Trophoblast cell (in vitro differentiated cells and primary cell): ENCODE measurements at regions not wholly inside any gene's neighbourhood (a gene's known extent, or its start where the extent isn't known, plus 50 kb on each side); places are given as distances from the start of the nearest gene placed in this dataset.

Source experiments
- DNase-seq, 2 donors: peaks; one replicate each; pipeline ENCODE4 v3.0.0-alpha.2; 2016
- H2AFZ ChIP-seq: 2 replicates; pipeline ENCODE4 v1.6.1; 2013; ENCODE audit warnings: low read length, moderate library complexity, mild to moderate bottlenecking; ENCODE audit not compliant: insufficient read depth, poor library complexity
- H2AK5ac ChIP-seq: 2 replicates; pipeline ENCODE4 v1.6.1; 2013; ENCODE audit warnings: mild to moderate bottlenecking, low read length
- H2BK120ac ChIP-seq: 2 replicates; pipeline ENCODE4 v1.6.1; 2013; ENCODE audit warnings: low read length, mild to moderate bottlenecking, moderate library complexity; ENCODE audit not compliant: insufficient read depth, poor library complexity
- H2BK12ac ChIP-seq: 2 replicates; pipeline ENCODE4 v1.6.1; 2013; ENCODE audit warnings: mild to moderate bottlenecking, low read length, moderate library complexity
- H2BK5ac ChIP-seq: 2 replicates; pipeline ENCODE4 v1.6.1; 2013; ENCODE audit warnings: low read length, low read depth, moderate library complexity, mild to moderate bottlenecking; ENCODE audit not compliant: poor library complexity
- H3K14ac ChIP-seq: 2 replicates; pipeline ENCODE4 v1.6.1; 2013; ENCODE audit warnings: mild to moderate bottlenecking, low read length
- H3K18ac ChIP-seq: 2 replicates; pipeline ENCODE4 v1.6.1; 2013; ENCODE audit warnings: mild to moderate bottlenecking, low read length
- H3K23ac ChIP-seq: 2 replicates; pipeline ENCODE4 v1.6.1; 2013; ENCODE audit warnings: low read length
- H3K27ac ChIP-seq: 2 replicates; pipeline ENCODE4 v1.5.1; 2013; ENCODE audit warnings: low read depth, mild to moderate bottlenecking, inconsistent platforms, low read length, moderate library complexity
- H3K27me3 ChIP-seq: 2 replicates; pipeline ENCODE4 v1.6.1; 2013; ENCODE audit warnings: inconsistent platforms, mild to moderate bottlenecking, low read length, moderate library complexity; ENCODE audit not compliant: insufficient read depth
- H3K36me3 ChIP-seq, 2 experiments: 1 replicate in 1 of 2; 2 replicates in 1 of 2; pipeline ENCODE4 v1.6.1; 2013; ENCODE audit warnings: low read length in 2 of 2, mild to moderate bottlenecking in 2 of 2, moderate library complexity in 1 of 2; ENCODE audit not compliant: insufficient read depth in 2 of 2, control insufficient read depth in 1 of 2
- H3K4ac ChIP-seq: 2 replicates; pipeline ENCODE4 v1.6.1; 2013; ENCODE audit warnings: low read depth, mild to moderate bottlenecking, low read length, moderate library complexity
- H3K4me1 ChIP-seq, 2 experiments: 1 replicate in 1 of 2; 2 replicates in 1 of 2; pipeline ENCODE4 v1.6.1; 2013; ENCODE audit warnings: low read length in 2 of 2, mild to moderate bottlenecking in 2 of 2, moderate library complexity in 1 of 2; ENCODE audit not compliant: insufficient read depth in 2 of 2, control insufficient read depth in 1 of 2
- H3K4me2 ChIP-seq: 2 replicates; pipeline ENCODE4 v1.6.1; 2013; ENCODE audit warnings: inconsistent platforms, mild to moderate bottlenecking, low read length, moderate library complexity
- H3K4me3 ChIP-seq: 2 replicates; pipeline ENCODE4 v1.5.1; 2013; ENCODE audit warnings: mild to moderate bottlenecking, low read depth, low read length, inconsistent platforms
- H3K79me1 ChIP-seq: one replicate; pipeline ENCODE4 v1.6.1; 2013; ENCODE audit warnings: low read length
- H3K79me2 ChIP-seq: 2 replicates; pipeline ENCODE4 v1.6.1; 2013; ENCODE audit warnings: low read length, mild to moderate bottlenecking; ENCODE audit not compliant: control insufficient read depth, insufficient read depth, poor library complexity
- H3K9ac ChIP-seq: 2 replicates; pipeline ENCODE4 v1.6.1; 2013; ENCODE audit warnings: mild to moderate bottlenecking, low read length
- H3K9me3 ChIP-seq: 2 replicates; pipeline ENCODE4 v1.6.1; 2013; ENCODE audit warnings: low read depth, mild to moderate bottlenecking, control low read depth, inconsistent platforms, low read length; ENCODE audit not compliant: insufficient read depth
- H4K12ac ChIP-seq: 2 replicates; pipeline ENCODE4 v1.6.1; 2013; ENCODE audit warnings: low read depth, mild to moderate bottlenecking, low read length, moderate library complexity
- H4K8ac ChIP-seq: 2 replicates; pipeline ENCODE4 v1.6.1; 2013; ENCODE audit warnings: low read depth, mild to moderate bottlenecking, low read length, moderate library complexity
- H4K91ac ChIP-seq: one replicate; pipeline ENCODE4 v1.6.1; 2013; ENCODE audit warnings: low read depth, mild to moderate bottlenecking, low read length, moderate library complexity
- WGBS: extraction: QIAGEN DNeasy Blood & Tissue Kit; methylation state at CpG from one replicate; pipeline ENCODE4 v1.1.7; 2013; ENCODE audit warnings: missing lambda C conversion rate; ENCODE audit not compliant: insufficient read length, insufficient coverage; ENCODE audit errors: extremely low coverage; 5-methylcytosine and 5-hydroxymethylcytosine counted together

DNA sequence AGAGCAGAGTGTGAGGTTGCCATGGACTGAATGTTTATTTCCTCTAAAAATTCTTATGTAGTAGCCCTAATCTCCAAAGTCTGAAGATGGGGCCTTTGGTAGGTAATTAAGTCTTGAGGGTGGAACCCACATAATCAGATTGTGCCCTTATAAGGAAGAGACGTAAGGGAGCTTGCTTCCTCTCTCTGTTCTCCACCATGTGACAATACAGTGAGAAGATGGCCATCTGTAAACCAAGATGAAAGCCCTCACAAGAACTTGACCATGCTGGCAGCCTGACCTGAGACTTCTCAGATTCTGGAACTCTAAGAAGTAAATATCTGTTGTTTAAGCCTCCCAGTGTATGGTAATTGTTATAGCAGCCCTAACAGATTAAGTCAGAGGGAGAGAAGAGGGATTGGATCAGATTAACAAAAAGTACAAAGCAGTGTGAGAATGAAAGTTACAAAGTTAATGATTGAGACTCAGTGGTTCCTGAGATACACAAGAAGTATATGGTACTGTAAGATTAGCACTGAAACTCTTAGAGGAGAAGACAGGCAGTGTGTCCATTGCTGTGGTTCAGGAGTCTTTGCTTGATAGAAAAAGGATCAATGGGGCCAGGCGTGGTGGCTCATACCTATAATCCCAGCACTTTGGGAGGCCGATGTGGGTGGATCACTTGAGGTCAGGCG is 82.5 kb upstream of the GC start:
- Histone ChIP-seq H3K4ac (no peak overlapping the region), H3K27me3 (no peaks in the 10 kb centered on the region), H2AK5ac (no peak overlapping the region), H3K9ac (no peak overlapping the region), H3K4me1 (no peaks in the 10 kb centered on the region), H2BK5ac (no peak overlapping the region), H4K8ac (no peak overlapping the region), H4K12ac (no peak overlapping the region), H3K79me1 (no peaks in the 10 kb centered on the region), H2AFZ (no peak overlapping the region), H2BK120ac (no peak overlapping the region), H3K18ac (no peak overlapping the region), H3K4me3 (no peak overlapping the region), H3K27ac (no peak overlapping the region), H3K9me3 (peaks cover 7% of the 10 kb centered on the region), H3K23ac (no peak overlapping the region), H2BK12ac (no peak overlapping the region), H3K4me2 (no peak overlapping the region), H3K36me3 (peaks cover 0 to 2% of the 10 kb centered on the region in 2 experiments), H4K91ac (no peak overlapping the region), H3K79me2 (no peaks in the 10 kb centered on the region), H3K14ac (no peak overlapping the region)
- DNase-seq, result no peak
- WGBS, result no CpG with 5 or more reads among the region's 4 CpGs

DNA sequence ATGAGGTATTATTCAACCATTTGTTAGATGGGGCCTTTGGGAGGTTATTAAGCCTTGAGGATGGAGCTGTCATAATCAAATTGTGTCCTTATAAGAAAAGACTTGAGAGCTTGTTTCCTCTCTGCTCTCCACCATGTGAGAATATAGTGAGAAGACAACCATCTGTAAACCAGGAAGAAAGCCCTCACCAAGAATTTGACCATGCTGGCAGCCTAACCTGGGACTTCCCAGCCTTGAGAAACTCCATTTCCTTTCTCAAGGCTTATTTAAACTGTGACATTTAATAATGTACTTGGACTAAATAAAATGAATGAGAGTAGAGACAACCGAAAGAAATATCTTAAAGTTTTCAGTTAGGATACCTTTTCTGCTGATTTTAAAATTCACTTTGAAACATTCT is 83.7 kb upstream of the GC start:
- H3K27me3 ChIP-seq, result no peaks in the 10 kb centered on the region
- H3K14ac ChIP-seq, result no peak overlapping the region
- H3K18ac ChIP-seq, result no peak overlapping the region
- H3K4ac ChIP-seq, result no peak overlapping the region
- H4K8ac ChIP-seq, result no peak overlapping the region
- H4K91ac ChIP-seq, result no peak overlapping the region
- H3K36me3 ChIP-seq, result peaks cover 0 to 2% of the 10 kb centered on the region in 2 experiments
- H2AFZ ChIP-seq, result no peak overlapping the region
- DNase-seq, result peak in 1 of 2 donors; percentile 26
- peaks cover 7% of the 10 kb centered on the region for H3K9me3 ChIP-seq
- H3K4me2 ChIP-seq, result no peak overlapping the region
- no peak overlapping the region for H2BK120ac ChIP-seq
- no peak overlapping the region for H3K27ac ChIP-seq
- no peak overlapping the region for H2BK12ac ChIP-seq
- no peak overlapping the region for H3K23ac ChIP-seq
- no peak overlapping the region for H2BK5ac ChIP-seq
- no CpG with 5 or more reads among the region's 1 CpG for WGBS
- H4K12ac ChIP-seq, result no peak overlapping the region
- H3K9ac ChIP-seq, result no peak overlapping the region
- H3K79me1 ChIP-seq, result no peaks in the 10 kb centered on the region
- no peak overlapping the region for H3K4me3 ChIP-seq
- H3K79me2 ChIP-seq, result no peaks in the 10 kb centered on the region
- no peaks in the 10 kb centered on the region for H3K4me1 ChIP-seq
- H2AK5ac ChIP-seq, result no peak overlapping the region

DNA sequence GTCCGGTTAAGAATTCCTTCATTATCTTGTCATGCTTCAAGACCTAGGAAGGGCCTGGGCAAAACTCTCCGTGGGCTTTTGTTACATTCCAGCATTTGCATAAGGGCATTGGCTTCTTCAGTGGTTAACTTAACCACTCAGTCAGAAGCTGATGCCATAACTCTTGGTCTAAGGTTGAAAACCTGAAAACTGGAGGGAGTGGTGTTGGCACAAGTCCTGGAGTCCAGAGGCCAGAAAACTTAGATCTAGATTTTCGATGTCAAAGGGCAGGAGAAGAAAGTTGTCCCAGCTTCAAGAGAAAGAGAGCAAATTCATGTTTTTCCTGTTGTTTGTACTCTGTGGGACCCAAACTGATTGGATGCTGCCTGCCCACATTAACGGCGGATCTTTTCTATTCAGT is 86.6 kb upstream of the GC start:
- DNase-seq, result no peak
- Histone ChIP-seq H3K9ac (no peak overlapping the region), H4K91ac (no peak overlapping the region), H3K4me2 (no peak overlapping the region), H3K18ac (no peak overlapping the region), H3K79me2 (no peaks in the 10 kb centered on the region), H3K4ac (no peak overlapping the region), H2BK5ac (no peak overlapping the region), H2AK5ac (no peak overlapping the region), H3K14ac (no peak overlapping the region), H3K23ac (no peak overlapping the region), H3K36me3 (no peaks in the 10 kb centered on the region), H3K4me1 (no peaks in the 10 kb centered on the region), H3K9me3 (no peaks in the 10 kb centered on the region), H3K27ac (no peak overlapping the region), H3K27me3 (no peaks in the 10 kb centered on the region), H3K4me3 (no peak overlapping the region), H2AFZ (no peak overlapping the region), H4K8ac (no peak overlapping the region), H2BK12ac (no peak overlapping the region), H4K12ac (no peak overlapping the region), H3K79me1 (no peaks in the 10 kb centered on the region), H2BK120ac (no peak overlapping the region)
- no CpG with 5 or more reads among the region's 5 CpGs for WGBS

DNA sequence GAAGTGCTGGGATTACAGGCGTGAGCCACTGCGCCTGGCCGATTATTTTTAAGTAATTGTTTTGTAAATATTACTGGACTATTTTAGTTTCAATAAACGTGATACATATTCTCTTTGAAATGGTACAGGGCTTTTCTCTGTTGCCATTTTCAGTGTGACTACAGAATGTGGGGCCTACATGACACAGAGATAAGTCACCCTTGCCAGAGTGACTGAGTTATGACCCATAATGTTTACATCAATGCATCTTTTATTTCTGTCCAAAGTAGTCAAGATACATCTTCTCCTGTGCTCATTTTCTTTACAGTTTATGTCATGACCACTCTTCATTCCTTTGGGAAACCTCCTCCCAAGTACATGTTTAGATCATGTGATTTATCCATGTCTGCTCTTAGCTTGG is 88.3 kb upstream of the GC start:
- Histone ChIP-seq H3K9ac (no peak overlapping the region), H4K12ac (no peak overlapping the region), H3K18ac (no peak overlapping the region), H2BK120ac (no peak overlapping the region), H3K9me3 (no peaks in the 10 kb centered on the region), H3K4me1 (no peaks in the 10 kb centered on the region), H2BK5ac (no peak overlapping the region), H3K79me1 (no peaks in the 10 kb centered on the region), H2AFZ (no peak overlapping the region), H3K36me3 (no peaks in the 10 kb centered on the region), H3K14ac (no peak overlapping the region), H3K4me3 (no peak overlapping the region), H3K27ac (no peak overlapping the region), H3K23ac (no peak overlapping the region), H3K79me2 (no peaks in the 10 kb centered on the region), H4K91ac (no peak overlapping the region), H3K4me2 (no peak overlapping the region), H3K4ac (no peak overlapping the region), H4K8ac (no peak overlapping the region), H3K27me3 (no peaks in the 10 kb centered on the region), H2BK12ac (no peak overlapping the region), H2AK5ac (no peak overlapping the region)
- no CpG with 5 or more reads among the region's 4 CpGs for WGBS
- no peak for DNase-seq
